Superior temporal gyrus (tissue), 1 donor: ENCODE measurements at regions not wholly inside any gene's neighbourhood (a gene's known extent, or its start where the extent isn't known, plus 50 kb on each side); places are given as distances from the start of the nearest gene placed in this dataset.

Experiments used
- DNase-seq: peaks from one replicate; pipeline ENCODE4 v3.0.0-alpha.2; 2016; ENCODE audit errors: extremely low spot score

DNA sequence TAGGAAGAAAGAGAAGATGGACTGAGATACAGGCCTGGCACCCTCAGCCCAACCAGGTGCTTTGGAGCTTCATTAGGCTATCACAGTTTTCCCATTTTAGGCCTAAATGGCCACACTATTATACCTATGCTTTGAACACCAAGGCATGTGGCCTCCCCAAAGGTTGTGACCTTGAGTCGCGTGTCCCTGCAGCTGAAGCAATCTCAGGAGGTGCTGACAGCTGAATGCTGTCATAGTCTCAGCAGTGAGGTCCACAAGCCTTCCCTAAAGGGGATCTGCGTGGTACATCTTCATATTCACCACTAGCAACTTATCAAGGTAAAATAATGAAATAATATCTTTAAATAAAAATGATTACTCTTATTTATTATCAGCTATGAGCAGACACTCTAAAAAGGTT is 707.9 kb upstream of the NRSN1 start:
- DNase-seq: no peak

DNA sequence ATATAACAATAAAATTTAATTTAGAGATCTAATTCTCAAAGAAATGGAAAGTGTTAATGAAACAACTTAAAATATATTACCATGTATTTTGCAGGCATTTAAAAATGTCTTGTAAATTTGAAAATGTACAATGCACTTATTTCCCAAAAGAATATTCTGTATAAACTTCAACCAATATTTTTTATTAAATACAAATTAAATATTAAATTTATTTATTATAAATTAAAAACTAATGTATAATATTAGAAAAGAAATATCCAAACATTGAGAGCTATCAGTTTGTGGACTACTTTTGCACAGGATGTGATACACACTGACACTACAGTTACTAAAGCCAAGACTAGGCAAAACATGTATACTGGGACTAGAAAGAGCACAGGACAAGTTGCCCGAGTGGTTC is 707.0 kb upstream of the NRSN1 start:
- DNase-seq: no peak

DNA sequence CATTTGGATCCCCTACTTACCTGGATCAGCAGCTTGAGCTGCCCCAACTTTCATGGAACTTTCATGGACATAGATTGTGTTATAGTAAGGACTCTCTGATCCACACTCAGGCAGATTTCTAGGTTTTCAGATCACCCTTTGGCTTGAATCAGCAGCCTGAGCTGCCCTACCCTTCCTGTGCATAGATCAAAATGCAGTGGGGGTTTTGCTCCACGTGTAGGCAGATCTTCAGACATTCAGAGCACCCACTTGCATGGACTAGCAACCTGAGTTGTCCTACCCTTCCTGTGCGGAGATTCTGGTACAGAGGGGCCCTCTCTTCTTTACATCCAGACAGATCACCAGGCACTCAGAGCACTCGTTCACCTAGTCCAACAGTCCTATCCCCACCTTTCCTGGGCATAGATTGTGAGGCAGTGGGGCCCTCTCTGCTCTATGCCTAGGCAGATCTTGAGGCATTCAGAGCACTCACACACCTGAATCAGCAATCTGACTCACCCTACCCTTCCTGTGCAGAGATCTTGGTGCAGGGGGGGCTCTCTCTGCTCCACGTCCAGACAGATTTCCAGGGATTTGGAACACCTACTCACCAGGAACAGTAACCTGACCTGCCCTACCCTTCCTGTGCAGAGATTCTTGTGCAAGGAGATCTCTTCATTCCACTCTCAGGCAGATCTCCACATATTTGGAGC is 705.2 kb upstream of the NRSN1 start:
- DNase-seq: no peak

DNA sequence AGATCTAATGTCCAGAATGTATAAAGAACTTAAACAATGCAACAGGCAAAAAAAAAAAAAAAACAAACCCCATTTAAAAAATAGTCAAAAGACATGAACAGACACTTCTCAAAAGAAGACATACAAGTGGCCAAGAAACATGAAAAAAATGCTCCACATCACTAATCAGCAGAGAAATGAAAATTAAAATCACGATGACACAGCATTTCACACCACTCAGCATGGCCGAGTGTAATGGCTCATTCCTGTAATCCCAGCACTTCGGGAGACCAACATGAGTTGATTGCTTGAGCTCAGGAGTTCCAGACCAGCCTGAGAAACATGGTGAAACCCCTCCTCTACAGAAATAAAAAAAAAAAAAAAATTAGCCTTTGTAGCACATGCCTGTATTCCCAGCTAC is 701.4 kb upstream of the NRSN1 start:
- DNase-seq: no peak

DNA sequence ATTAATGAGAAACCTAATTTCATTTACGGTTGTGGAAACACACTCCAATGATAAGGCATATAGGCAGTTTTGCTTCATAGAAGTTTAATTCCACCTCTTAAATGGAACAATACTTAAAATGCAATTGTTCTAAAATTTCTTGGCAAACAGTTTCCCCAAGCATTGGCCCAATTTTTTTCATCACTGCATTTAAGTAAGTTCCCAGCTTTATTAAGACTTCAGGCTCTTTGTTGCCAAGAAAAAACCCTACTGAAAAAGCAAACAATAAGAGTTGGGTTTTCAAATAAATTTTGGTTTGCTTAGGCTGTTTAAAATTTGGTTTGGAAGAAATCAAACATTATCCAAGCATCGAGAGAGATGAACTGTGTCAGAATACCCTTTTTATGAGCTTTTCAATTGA is 690.9 kb upstream of the NRSN1 start:
- no peak for DNase-seq

DNA sequence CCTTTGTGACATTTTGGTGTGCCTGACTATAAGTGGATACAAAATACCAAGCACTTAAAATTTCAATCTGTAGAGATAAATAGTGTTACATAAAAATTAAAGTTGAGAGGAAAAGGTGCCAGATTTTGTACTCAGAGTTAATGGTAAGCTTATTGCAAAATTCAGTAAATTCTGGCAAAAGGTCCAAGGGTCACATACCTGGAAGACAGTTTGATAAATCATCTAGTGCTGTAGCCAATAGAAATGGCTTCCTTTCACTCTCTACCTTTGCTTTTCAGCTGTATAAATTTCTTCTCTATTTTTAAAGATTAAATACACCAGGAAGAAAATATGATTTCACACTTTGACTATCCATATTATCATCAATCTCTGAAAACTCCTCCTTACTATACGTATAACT is 690.2 kb upstream of the NRSN1 start:
- no peak for DNase-seq

DNA sequence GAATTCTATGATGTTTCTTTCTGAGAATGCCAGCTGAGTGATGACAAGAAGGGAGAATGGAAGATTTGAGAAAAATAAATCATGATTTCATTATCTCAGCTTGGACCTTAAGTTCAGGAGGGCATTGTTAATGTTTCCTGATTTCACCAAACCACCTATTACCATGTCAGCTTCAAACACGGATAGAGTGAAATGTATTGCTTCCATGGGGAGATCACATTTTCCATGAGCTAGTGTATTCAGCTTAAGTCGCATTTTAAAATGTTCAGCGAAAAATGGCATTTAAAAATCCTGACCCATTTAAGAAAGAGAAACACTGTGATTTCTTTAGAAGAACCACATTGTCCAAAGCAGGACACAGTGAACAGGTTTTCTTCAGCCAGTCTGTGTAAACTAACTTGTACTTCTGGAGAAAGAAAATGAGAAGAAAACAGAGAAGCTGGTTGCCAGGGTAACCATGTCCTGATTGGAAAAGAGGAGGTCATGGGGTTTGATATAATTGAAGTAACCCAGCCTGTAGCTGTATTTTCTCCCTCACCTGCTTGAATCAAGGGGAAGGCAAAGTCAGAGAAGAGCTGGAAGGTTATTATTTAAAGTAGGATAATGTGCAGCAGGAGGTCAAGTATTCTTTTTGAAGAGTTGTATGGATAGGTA is 684.1 kb upstream of the NRSN1 start:
- no peak for DNase-seq

DNA sequence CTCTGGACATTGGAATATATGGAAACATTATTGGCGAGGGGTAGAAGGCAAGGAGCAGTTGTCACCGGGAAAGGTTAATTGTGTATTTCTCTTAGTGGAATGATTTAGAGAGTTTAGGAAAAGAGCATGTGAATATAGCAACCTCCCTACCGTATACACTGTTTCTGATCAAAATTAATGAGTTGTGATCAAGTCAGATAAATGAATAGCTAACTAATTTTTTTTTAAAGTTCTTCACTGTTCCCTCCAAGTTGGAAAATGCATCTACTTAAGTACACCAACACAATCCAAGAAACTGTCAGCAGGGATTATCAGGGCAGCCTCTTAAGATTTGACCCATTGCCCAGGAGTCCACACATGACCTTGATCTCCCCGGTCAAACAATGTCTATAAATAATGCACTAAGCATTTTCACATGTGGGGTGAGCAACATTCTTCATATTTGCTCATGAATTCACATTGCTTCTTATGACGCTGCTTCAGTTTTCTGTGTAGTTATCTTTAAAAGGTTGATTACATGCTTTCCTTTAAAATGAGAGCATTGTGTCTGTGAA is 680.8 kb upstream of the NRSN1 start:
- no peak for DNase-seq

DNA sequence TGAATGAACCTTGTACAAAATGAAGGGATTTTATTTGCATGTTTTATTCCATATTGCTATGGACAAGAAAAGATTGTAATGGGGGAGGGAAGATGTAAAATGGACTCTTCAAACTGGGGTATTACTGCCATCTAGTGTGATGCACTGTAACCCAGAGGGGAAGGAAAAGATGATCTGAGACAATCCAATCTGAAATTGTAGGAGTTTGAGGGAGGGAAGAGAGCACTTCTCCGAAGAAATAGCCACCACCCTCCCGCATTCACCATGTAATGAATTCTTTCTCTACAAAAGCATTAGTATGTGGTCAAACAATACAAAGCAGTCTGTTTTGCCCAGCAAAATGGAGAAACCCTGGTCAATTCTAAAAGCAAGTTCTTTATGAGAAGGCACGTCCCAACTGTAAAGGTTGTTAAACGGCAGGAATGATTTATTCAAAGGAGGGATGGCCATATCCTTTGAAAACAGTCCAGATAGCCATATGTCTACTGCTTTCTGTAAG is 679.5 kb upstream of the NRSN1 start:
- peak; percentile 91 for DNase-seq

DNA sequence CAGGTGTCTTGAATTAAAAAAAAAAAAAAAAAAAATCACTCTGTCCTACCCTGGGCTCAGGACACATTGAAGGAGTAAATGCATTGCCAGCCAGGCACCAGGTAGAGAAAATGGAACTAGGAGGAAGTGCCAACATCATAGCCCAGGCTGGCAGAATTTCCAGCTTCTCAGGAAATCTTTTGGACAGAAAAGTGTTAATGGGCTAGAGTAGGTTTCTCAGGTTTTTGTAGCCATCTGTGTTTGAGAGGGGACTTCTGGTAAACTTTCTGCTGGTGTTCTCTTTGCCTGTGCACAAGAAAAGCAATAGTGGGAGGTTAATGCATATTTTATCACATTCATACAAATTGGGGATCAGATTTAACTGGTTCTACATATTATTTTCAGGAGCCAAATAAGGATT is 678.3 kb upstream of the NRSN1 start:
- no peak for DNase-seq

DNA sequence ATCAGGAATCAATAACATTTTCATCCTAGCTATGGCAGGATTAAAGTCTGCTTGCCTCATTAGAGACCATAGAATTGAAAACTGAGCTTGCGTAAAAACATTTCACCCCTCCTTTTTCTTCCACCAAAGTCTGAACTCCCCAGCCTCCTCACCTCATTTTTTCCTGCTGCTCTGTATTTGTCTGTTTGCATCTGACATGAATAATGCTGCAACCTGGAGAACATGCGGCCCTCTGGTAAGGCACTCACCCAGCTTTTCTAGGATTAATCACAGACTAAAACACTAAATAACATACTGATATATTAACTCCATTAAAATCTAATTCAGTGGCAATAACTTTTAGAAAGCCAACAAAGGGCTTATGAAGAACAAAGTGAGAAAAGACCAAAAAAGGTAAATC is 677.7 kb upstream of the NRSN1 start:
- DNase-seq: no peak

DNA sequence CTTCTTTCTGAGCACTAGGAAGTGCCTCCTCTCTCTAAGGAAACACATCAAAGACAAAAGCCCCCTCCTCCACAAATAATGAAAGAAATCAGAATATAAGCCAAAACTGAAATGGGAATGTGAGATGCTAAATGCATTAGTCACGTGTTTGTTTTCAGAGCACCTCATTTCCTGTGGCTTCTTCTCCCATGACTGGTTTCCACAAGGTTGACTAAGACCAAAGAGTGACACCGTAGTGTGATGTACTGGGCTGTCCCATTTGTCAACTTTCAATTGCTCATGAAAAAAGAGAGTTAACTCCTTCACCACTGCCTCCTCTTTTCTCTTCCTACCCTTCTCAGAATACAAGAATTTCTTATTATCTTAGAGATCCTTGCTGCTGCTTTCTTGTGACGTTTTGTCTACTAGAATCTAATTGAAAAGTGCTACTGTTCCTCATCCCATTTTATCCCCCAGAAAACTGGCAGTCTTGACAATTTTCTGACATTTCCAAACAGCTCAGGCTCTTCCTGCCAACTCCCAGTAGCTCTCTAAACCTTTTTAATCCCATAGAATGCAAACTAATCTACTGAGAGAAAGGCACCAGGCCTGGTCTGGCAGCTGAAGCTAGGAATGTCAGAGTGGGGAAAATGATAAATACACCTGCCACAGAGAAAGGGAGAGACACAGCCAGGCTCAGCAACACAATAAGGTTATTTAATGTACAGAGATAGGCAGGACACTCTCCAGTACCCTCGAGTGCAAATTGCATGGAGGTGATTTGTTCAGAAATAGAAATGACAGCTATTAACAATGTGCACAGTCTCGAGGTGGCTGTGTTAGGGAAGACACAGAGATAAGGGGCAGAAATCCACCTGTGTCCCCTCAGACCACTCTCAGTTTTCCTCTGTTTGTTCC is 671.7 kb upstream of the NRSN1 start:
- no peak for DNase-seq

DNA sequence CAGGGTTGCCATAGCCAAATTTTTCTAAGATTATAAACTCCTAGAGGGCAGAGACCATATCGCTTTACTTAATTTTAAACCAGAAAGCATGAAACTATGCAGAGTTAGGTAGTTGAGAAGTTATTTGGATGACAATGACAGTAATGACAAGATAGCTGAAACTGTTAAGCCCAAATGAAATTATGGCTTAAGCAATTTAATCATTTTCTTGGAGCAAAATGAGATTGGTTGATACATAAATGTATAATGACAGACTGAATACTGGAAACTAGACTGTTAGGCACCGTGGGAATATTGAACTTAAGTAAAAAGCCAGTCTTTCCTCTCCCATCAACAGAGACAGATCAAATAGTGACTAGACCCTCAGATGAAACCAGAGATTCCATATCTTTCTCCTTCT is 670.3 kb upstream of the NRSN1 start:
- DNase-seq: no peak

DNA sequence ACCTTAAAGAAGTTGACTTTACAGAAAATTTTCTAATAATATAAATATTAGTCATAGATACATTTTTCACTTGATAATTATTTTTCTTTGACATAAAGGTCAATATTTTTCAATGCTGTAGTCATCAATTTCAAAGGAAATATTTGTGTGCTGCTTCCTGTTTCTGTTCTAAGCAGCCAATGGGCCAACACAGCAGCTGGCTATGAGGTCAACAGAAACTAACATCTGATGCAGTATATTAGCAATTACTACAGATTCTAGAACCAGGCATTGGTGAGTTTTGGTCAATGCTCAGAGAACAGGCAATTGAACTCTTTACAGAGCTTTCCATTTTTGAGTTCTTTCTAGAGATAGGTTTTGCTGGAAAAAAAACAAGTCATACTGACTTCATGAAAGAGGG is 669.6 kb upstream of the NRSN1 start:
- no peak for DNase-seq

DNA sequence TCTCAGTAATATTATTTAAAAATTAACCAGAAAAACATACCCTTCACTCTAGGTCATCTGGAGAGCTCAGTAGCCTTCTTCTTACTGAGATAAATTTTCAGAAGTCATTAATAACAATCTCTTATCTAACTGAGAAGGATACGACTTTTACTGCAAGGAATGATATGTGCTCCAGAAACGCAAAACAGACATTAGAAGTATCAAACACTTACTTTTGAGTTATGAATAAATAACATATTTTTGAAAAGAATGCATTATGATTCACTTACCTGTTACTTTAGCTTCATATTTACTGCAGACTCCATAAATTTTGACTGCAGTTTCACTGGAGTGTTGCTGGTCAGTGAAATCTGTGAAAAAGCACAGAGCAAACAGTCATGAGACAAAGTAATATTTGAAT is 668.7 kb upstream of the NRSN1 start:
- DNase-seq: no peak

DNA sequence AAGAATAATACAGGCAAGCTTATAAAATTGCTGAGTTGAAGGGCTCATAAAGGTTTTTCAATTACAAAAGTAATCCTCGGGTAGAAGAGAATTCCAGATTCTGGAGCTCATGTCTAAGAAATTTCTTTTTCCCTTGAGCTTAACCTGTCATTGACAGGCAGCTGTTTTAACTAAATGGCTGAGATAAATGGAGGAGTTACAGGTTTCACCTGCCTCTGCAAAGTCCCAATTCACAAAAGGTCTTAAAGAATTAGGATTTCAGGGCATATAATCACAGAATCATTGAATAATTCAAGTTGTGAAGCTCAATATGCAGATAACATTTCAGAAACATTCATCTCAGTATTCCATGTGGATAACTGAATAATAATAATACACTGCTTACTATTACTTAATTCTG is 660.1 kb upstream of the NRSN1 start:
- no peak for DNase-seq

DNA sequence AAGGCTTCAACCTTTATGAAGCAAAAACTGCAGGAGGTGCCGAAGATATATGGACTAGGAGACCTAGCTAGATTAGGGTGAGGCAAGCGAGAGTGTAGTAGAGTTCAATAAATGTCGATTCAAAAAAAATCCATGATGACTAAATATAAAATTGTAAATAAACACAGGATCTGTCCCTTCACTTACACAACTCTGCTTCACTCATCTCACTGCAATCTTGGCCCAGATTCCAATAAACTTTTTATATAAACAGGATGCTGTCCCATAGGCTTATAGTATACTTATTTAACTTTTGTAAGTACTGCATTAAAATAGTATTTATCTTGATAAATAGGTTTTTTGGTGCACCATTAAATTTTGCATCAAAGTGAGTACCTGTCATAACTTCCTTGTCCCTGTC is 648.4 kb upstream of the NRSN1 start:
- no peak for DNase-seq

DNA sequence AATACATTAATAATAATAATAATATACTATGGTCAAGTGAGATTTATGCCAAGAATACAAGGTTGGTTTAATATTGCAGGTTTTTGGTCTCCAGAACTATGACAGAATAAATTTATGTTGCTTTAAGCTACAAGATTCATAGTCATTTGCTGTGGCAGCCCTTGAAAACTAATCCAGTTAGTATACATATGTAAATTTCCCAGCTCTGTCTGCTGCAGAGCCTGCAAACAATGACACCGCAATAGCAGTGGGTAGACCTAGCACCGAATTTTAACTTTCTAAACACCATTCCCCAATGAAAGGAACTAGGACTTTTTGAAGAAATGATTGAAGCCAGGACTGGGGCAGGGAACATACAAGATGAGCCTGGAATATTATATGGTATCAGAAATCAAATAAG is 647.7 kb upstream of the NRSN1 start:
- no peak for DNase-seq

DNA sequence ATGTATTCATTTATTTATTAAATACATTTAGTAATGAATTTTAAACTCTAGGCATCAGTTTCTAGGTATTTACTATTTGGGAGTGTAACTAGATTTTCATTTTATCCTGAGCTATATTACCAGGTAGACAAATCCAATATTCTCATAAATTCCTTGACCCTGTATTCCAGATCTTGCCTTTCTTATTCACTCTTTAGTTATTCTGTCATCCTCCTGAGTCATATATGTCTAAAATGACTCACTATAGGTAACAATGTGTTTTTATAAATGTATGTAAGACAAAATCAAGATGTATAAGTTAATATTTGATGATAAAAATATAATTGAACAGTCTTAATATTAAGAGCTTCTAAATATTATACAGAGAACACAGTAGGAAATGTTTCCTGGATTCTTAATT is 642.1 kb upstream of the NRSN1 start:
- no peak for DNase-seq

DNA sequence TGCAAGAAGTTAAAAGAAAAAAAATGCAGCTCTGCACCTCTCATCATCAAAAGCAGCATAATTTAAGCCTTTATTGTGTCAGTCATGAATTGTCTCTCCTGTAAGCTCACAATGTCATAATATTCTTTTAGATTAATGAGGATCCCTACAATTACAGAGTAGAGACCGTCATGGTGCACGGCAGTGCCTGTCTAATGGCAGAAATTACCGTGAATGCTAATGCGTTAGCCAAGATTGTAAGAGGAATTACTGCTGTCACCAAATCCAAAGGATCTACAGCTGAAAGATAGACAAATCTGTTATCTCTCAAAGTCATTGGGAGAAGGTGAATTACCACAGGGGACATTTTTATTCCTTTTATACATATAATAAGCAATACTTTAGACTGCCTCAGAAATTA is 631.6 kb upstream of the NRSN1 start:
- no peak for DNase-seq

DNA sequence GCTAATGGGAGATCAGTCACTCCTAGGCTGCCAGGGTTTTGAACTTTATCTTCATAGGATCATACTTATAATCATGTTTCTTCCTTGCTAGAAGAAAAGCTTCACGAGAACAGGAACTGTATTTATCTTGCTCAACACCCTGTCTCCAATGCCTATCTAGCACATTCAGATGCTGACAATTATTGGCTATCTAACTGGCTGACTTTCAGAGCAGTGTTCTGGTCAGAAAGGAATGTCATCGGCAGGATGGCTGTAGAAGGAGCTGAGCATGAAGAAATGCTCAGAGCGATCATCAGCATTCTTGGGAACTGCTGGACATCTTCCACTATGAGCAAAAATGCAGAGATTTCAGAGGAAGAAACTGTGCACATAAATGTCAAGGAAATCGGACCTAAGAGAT is 628.0 kb upstream of the NRSN1 start:
- no peak for DNase-seq

DNA sequence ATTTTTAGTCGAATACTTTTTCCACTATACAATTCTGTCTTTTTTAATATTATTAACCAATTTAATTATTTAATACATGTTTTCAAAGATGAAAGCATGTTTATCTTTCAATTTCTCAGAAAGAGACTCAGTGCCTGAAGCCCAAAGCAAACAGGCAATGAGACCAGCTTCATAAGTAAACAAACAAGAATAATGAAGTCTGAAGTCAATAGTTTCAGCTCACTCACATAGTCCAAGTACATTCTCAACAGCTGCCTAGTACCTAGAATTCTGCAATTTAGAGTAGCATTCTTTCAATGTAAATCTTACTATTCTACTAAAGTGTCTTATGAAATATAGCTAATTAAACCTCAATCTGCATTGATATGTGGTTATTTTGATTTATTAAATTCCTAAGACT is 626.5 kb upstream of the NRSN1 start:
- DNase-seq: no peak
